ENCODE measurements at regions not wholly inside any gene's neighbourhood (a gene's known extent, or its start where the extent isn't known, plus 50 kb on each side); places are given as distances from the start of the nearest gene placed in this dataset.

DNA sequence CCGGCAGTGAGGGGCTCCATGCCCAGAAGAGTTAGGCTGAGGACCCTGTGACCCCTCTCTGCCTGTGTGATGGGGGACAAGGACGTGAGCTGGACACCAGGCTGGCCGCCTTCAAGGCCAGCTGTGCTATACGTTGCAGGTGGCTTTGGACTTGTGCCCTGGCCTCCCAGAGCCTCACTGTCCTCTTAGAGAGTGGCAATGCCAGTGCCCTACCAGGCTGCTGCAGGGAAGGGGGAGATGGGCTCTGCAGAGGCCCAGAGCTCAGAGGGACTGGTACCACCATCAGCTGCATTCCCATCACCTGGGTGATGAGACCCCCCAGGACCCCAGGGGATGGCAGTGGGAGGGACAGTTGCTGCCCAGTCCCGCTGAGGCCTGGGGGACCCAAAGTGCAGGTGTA is 90.4 kb upstream of the SHISAL1 start:
- TF ChIP-seq FOXM1 (IDR thresholded peaks at IDR 0.05; ENCODE audit: borderline replicate concordance) (no peak), FOXK2 (IDR thresholded peaks at IDR 0.05) (no peak), FOXA1 (IDR thresholded peaks at IDR 0.05) (no peak), HDGF (IDR thresholded peaks at IDR 0.05; ENCODE audit: borderline replicate concordance) (no peak), ARNT (IDR thresholded peaks at IDR 0.05) (no peak), NFRKB (IDR thresholded peaks at IDR 0.05) (no peak), SUZ12 (IDR thresholded peaks at IDR 0.05) (no peak), TARDBP (IDR thresholded peaks at IDR 0.05) (no peak), ELF4 (IDR thresholded peaks at IDR 0.05) (no peak), ZNF384 (IDR thresholded peaks at IDR 0.05) (no peak), L3MBTL2 (conservative IDR thresholded peaks at IDR 0.05) (no peak), BHLHE40 (IDR thresholded peaks at IDR 0.05; ENCODE audit: borderline replicate concordance) (no peak)
- ChIA-PET CTCF (no interaction called here), POLR2A (no interaction called here)
- DNase-seq (ENCODE audit: extremely low spot score) = no peak

DNA sequence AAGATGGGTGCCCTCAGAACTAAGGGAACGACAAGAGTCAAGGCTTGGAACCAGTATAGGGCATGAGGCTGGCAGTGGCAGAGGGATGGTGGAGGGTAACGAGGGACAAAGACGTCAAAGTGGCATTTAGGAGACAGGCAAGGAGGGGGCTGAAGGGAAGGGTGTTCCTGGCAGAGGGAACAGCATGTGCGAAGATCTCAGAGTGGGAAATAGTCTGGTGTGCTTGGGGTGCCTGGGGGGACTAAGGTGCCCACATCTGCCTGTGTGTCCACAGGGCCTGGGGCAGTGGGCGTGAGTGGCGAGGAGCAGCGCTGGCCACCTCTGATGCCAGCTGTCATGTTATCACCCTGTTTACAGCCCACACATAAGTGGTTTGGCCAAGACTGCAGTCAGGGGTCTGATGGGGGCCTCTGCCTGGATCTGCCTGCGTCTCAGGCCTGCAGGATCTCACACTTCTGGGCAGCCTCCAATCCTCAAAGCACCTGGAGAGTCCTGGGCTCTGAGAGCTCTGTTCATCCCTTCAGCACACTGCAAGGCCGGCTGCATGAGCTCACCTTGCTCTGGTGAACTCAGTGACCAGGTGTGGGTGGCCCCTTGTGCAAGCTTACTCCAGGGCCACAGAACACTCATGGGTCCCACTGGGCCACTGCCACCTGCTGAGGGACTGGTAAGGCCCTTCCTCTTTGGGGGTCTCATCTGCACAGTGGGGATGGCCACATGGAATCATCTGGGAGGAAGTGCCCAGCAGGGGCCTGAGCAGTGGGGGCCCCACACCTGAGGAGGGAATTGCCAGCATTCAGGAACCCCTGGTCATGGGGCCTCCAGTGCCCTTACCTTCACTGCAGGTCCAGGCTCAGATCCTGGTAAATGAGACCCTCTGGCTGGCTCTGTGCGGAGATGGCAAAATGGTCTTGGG is 89.7 kb upstream of the SHISAL1 start:
- TF ChIP-seq SP1 (IDR thresholded peaks at IDR 0.05) (no peak), ZNF384 (IDR thresholded peaks at IDR 0.05) (no peak), LEF1 (IDR thresholded peaks at IDR 0.05; ENCODE audit: borderline replicate concordance) (no peak), FOXA1 (IDR thresholded peaks at IDR 0.05) (no peak), L3MBTL2 (conservative IDR thresholded peaks at IDR 0.05) (no peak), FOXM1 (IDR thresholded peaks at IDR 0.05; ENCODE audit: borderline replicate concordance) (no peak), HDGF (IDR thresholded peaks at IDR 0.05; ENCODE audit: borderline replicate concordance) (no peak), NFRKB (IDR thresholded peaks at IDR 0.05) (no peak), ARNT (IDR thresholded peaks at IDR 0.05) (no peak), TARDBP (IDR thresholded peaks at IDR 0.05) (no peak), SUZ12 (IDR thresholded peaks at IDR 0.05) (no peak), BHLHE40 (IDR thresholded peaks at IDR 0.05; ENCODE audit: borderline replicate concordance) (no peak), FOXK2 (IDR thresholded peaks at IDR 0.05) (no peak), ELF4 (IDR thresholded peaks at IDR 0.05) (no peak), CTBP1 (IDR thresholded peaks at IDR 0.05; ENCODE audit: borderline replicate concordance) (no peak)
- TF ChIP-seq, protein P1, sequence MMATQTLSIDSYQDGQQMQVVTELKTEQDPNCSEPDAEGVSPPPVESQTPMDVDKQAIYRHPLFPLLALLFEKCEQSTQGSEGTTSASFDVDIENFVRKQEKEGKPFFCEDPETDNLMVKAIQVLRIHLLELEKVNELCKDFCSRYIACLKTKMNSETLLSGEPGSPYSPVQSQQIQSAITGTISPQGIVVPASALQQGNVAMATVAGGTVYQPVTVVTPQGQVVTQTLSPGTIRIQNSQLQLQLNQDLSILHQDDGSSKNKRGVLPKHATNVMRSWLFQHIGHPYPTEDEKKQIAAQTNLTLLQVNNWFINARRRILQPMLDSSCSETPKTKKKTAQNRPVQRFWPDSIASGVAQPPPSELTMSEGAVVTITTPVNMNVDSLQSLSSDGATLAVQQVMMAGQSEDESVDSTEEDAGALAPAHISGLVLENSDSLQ (IDR thresholded peaks at IDR 0.05) = no peak
- DNase-seq (ENCODE audit: extremely low spot score) = no peak
- POLR2A ChIA-PET = no interaction called here
- CTCF ChIA-PET = no interaction called here

DNA sequence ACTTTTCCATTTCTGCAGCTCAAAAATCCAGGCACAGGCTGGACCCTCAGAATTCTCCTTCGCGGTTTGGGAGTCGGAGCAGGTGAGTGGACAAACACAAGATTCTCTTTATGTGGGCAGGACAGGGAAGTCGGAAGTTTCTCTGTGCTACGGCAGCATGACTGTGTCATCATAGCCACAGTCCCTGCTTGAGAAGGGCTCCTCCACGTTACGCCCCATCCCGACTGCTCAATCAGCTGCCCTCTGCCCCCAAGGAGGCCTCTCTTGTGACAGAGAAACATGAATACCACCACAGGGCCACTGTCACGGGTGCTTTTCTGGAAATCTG is 89.0 kb upstream of the SHISAL1 start:
- ChIA-PET POLR2A (no interaction called here), CTCF (no interaction called here)
- TF ChIP-seq FOXA1 (IDR thresholded peaks at IDR 0.05) = no peak
- no peak for TF ChIP-seq SP1 (IDR thresholded peaks at IDR 0.05)
- TF ChIP-seq, protein P1 (IDR thresholded peaks at IDR 0.05) = no peak
- no peak for DNase-seq (ENCODE audit: extremely low spot score)

DNA sequence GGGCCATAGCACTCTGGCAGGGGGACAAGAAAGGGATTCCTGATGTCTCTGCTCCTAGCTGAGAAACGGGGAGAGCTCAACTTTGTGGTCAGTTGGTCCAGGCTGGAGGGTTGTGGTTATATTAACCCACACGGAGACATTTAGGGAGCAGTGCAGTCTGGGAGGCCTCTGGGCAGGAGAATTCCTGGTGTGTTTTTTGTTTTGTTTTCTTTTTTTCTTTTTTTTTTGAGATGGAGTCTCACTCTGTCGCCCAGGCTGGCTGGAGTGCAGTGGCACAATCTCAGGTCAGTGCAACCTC is 88.0 kb upstream of the SHISAL1 start:
- POLR2A ChIA-PET = no interaction called here
- CTCF ChIA-PET = no interaction called here
- TF ChIP-seq CTBP1 (IDR thresholded peaks at IDR 0.05; ENCODE audit: borderline replicate concordance) (no peak), ZNF384 (IDR thresholded peaks at IDR 0.05) (no peak), ARNT (IDR thresholded peaks at IDR 0.05) (no peak), BHLHE40 (IDR thresholded peaks at IDR 0.05; ENCODE audit: borderline replicate concordance) (no peak), NFRKB (IDR thresholded peaks at IDR 0.05) (no peak), SP1 (IDR thresholded peaks at IDR 0.05) (no peak), FOXM1 (IDR thresholded peaks at IDR 0.05; ENCODE audit: borderline replicate concordance) (no peak)
- no peak for DNase-seq (ENCODE audit: extremely low spot score)

DNA sequence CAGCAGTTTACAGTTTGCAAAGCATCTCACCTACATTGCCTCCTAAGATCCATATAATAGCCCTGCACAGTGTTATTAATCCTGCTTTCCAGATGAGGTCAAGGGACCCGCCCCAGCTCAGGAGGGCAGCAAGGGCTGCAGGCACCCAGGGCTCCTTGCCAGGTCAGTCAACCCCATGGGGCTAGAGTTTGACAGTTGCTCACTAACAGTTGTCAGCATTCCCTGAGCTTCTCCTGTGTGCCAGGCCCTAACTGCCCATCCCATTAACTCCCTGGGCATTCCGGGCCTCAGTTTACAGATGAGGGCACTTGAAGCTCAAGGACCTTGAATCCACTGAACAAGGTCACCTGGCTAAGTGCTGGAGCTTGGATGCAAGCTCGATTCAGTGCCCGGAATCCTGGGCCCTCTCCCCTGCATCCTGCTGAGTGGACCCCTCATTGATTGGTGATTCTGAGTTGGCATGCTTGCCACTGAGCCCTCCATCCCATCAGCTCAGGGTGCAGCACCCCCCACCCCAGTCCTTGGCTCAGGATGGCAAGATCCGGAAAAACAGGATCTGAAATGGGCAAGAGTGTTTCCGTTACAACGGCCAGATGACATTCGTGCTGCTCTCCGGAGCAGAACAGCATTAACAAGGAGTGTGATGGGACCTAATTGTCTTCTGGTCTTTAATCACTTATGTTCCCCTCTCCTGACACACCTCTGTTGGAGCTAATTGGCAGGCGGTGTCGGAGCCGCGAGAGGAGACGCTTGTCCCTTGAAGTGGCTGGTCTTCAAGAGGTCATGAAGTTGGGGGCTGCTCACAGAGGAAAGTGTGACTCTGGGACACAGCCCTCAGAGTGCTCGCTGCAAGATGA is 87.4 kb upstream of the SHISAL1 start:
- CTCF ChIA-PET = no interaction called here
- TF ChIP-seq LEF1 (IDR thresholded peaks at IDR 0.05; ENCODE audit: borderline replicate concordance) = no peak
- TF ChIP-seq NFRKB (IDR thresholded peaks at IDR 0.05) = no peak
- TF ChIP-seq BHLHE40 (IDR thresholded peaks at IDR 0.05; ENCODE audit: borderline replicate concordance) = no peak
- no peak for TF ChIP-seq FOXM1 (IDR thresholded peaks at IDR 0.05; ENCODE audit: borderline replicate concordance)
- TF ChIP-seq SUZ12 (IDR thresholded peaks at IDR 0.05) = no peak
- no peak for TF ChIP-seq FOXK2 (IDR thresholded peaks at IDR 0.05)
- TF ChIP-seq CTBP1 (IDR thresholded peaks at IDR 0.05; ENCODE audit: borderline replicate concordance) = no peak
- no peak for TF ChIP-seq ZNF384 (IDR thresholded peaks at IDR 0.05)
- TF ChIP-seq SP1 (IDR thresholded peaks at IDR 0.05) = no peak
- TF ChIP-seq ELF4 (IDR thresholded peaks at IDR 0.05) = no peak
- no peak for TF ChIP-seq FOXA1 (IDR thresholded peaks at IDR 0.05)
- TF ChIP-seq TARDBP (IDR thresholded peaks at IDR 0.05) = no peak
- TF ChIP-seq, protein P1 (IDR thresholded peaks at IDR 0.05) = no peak
- TF ChIP-seq L3MBTL2 (conservative IDR thresholded peaks at IDR 0.05) = no peak
- TF ChIP-seq ARNT (IDR thresholded peaks at IDR 0.05) = no peak
- TF ChIP-seq HDGF (IDR thresholded peaks at IDR 0.05; ENCODE audit: borderline replicate concordance) = no peak
- POLR2A ChIA-PET = no interaction called here
- no peak for DNase-seq (ENCODE audit: extremely low spot score)
